Keratinocyte (primary cell): ENCODE measurements at regions not wholly inside any gene's neighbourhood (a gene's known extent, or its start where the extent isn't known, plus 50 kb on each side); places are given as distances from the start of the nearest gene placed in this dataset.

Experiments used
- DNase-seq: peaks from one replicate; pipeline ENCODE4 v3.0.0-alpha.2; 2011; ENCODE audit warnings: low read depth, missing footprints, low spot score
- FAIRE-seq: peaks from 2 replicates; lab custom pipeline; 2011; peaks lifted over from hg19 to GRCh38; lab: Jason Lieb, UNC
- H2AFZ ChIP-seq: 2 replicates; pipeline ENCODE4 v1.6.0; 2012; ENCODE audit warnings: low read length, control low read depth, inconsistent platforms; ENCODE audit not compliant: control insufficient read depth
- H3K27ac ChIP-seq: 2 replicates; pipeline ENCODE4 v1.5.1; 2011; ENCODE audit warnings: low read length; ENCODE audit not compliant: control insufficient read depth, insufficient read depth
- H3K27me3 ChIP-seq: 3 replicates; pipeline ENCODE4 v1.6.0; 2011; ENCODE audit warnings: low read length; ENCODE audit not compliant: control insufficient read depth, insufficient read depth; ENCODE audit errors: extremely low read depth
- H3K36me3 ChIP-seq, 2 experiments: 2 replicates in 1 of 2; 3 replicates in 1 of 2; pipeline ENCODE4 v1.5.1; 2011; ENCODE audit warnings: low read length in 2 of 2, mild to moderate bottlenecking in 1 of 2; ENCODE audit not compliant: control insufficient read depth in 2 of 2, insufficient read depth in 2 of 2; ENCODE audit errors: extremely low read depth in 1 of 2
- H3K4me1 ChIP-seq: 3 replicates; pipeline ENCODE4 v1.5.1; 2011; ENCODE audit warnings: low read length; ENCODE audit not compliant: control insufficient read depth, insufficient read depth; ENCODE audit errors: extremely low read depth
- H3K4me2 ChIP-seq: 3 replicates; pipeline ENCODE4 v1.6.0; 2011; ENCODE audit warnings: low read depth, low read length; ENCODE audit not compliant: control insufficient read depth, insufficient read depth; ENCODE audit errors: extremely low read depth
- H3K4me3 ChIP-seq, 3 experiments: fragments of 200-600 bp in 1 of 3; sonication (generic) in 1 of 3; 2 replicates in 2 of 3; 3 replicates in 1 of 3; pipeline ENCODE4 v1.5.1; 2011 to 2016; ENCODE audit warnings: low read length in 3 of 3, mild to moderate bottlenecking in 3 of 3, control low read depth in 2 of 3, inconsistent platforms in 1 of 3, low read depth in 1 of 3, mixed read lengths in 1 of 3, mixed run types in 1 of 3, moderate library complexity in 1 of 3; ENCODE audit not compliant: control insufficient read depth in 2 of 3, insufficient read depth in 2 of 3; ENCODE audit errors: extremely low read depth in 1 of 3
- H3K79me2 ChIP-seq: 2 replicates; pipeline ENCODE4 v1.6.0; 2012; ENCODE audit warnings: low read length; ENCODE audit not compliant: control insufficient read depth, insufficient read depth
- H3K9ac ChIP-seq: 3 replicates; pipeline ENCODE4 v1.6.0; 2011; ENCODE audit warnings: low read length; ENCODE audit not compliant: control insufficient read depth, insufficient read depth; ENCODE audit errors: extremely low read depth
- H3K9me1 ChIP-seq: 3 replicates; pipeline ENCODE4 v1.6.0; 2011; ENCODE audit warnings: low read length; ENCODE audit not compliant: control insufficient read depth, insufficient read depth; ENCODE audit errors: extremely low read depth
- H3K9me3 ChIP-seq: 2 replicates; pipeline ENCODE4 v1.5.1; 2012; ENCODE audit warnings: low read depth, low read length; ENCODE audit not compliant: control insufficient read depth
- H4K20me1 ChIP-seq: 3 replicates; pipeline ENCODE4 v1.6.0; 2011; ENCODE audit warnings: low read length; ENCODE audit not compliant: control insufficient read depth, insufficient read depth; ENCODE audit errors: extremely low read depth
- dilution Hi-C: fragments of 300-500 bp; cut with MboI; formaldehyde crosslinking; loops from one replicate; pipeline ENCODE4 v1.7.0; 2020; ENCODE audit warnings: low sequenced_read_pairs; ENCODE audit not compliant: extremely low pct_ligation_motif_present
- TF ChIP-seq, protein P1 (sequence below), 3 experiments: IDR thresholded peaks in 1 of 3; conservative IDR thresholded peaks in 1 of 3; optimal IDR thresholded peaks in 1 of 3; 2 replicates in 2 of 3; 3 replicates in 1 of 3; pipeline versions ENCODE3 to v1.5.1; 2011; ENCODE audit warnings: low read length in 3 of 3, mild to moderate bottlenecking in 3 of 3, moderate library complexity in 2 of 3, control low read depth in 1 of 3, inconsistent platforms in 1 of 3; ENCODE audit not compliant: insufficient read depth in 2 of 3; ENCODE audit errors: extremely low read depth in 1 of 3

DNA sequence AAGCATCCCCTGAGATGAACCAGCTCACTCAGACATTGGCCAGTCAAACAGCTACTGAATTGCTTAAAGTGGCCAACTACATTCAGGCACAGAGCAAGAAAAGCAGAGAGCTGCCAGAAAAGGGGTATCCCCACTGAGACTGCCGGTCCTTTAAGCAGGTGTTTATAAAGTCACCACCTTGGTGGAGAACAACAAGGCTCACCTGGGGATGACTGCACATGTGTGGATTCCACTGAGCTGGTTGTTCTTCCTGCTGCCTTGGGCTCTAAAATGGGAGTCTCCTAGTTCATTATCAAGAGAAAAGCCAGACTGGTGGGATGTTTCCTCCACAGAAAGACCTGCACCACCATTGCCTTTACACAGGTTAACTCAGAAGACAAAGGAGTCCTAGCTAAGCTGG, 51.8 kb upstream of the IPO5 start:
- Histone ChIP-seq H4K20me1 (no peaks in the 10 kb centered on the region), H3K9me1 (no peaks in the 10 kb centered on the region), H3K4me1 (no peaks in the 10 kb centered on the region), H3K36me3 (no peaks in the 10 kb centered on the region), H3K9ac (no peak overlapping the region), H3K27me3 (no peaks in the 10 kb centered on the region), H2AFZ (no peak overlapping the region), H3K9me3 (no peaks in the 10 kb centered on the region), H3K27ac (no peak overlapping the region), H3K4me2 (no peak overlapping the region), H3K4me3 (no peak overlapping the region), H3K79me2 (no peaks in the 10 kb centered on the region)
- TF ChIP-seq, protein P1, sequence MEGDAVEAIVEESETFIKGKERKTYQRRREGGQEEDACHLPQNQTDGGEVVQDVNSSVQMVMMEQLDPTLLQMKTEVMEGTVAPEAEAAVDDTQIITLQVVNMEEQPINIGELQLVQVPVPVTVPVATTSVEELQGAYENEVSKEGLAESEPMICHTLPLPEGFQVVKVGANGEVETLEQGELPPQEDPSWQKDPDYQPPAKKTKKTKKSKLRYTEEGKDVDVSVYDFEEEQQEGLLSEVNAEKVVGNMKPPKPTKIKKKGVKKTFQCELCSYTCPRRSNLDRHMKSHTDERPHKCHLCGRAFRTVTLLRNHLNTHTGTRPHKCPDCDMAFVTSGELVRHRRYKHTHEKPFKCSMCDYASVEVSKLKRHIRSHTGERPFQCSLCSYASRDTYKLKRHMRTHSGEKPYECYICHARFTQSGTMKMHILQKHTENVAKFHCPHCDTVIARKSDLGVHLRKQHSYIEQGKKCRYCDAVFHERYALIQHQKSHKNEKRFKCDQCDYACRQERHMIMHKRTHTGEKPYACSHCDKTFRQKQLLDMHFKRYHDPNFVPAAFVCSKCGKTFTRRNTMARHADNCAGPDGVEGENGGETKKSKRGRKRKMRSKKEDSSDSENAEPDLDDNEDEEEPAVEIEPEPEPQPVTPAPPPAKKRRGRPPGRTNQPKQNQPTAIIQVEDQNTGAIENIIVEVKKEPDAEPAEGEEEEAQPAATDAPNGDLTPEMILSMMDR (optimal IDR thresholded peaks at IDR 0.05 in 1 of 3, IDR thresholded peaks at IDR 0.05 in 1 of 3, conservative IDR thresholded peaks at IDR 0.05 in 1 of 3; ENCODE audit: extremely low read depth in 1 of 3, insufficient read depth in 2 of 3, low read length in 3 of 3): no peak
- FAIRE-seq: no peak
- no peak for DNase-seq
- dilution Hi-C loops: no loop called here
